ENCODE measurements at regions not wholly inside any gene's neighbourhood (a gene's known extent, or its start where the extent isn't known, plus 50 kb on each side); places are given as distances from the start of the nearest gene placed in this dataset.
A peak's percentile ranks its signal among the peaks of the same experiment; 100 is the strongest.

DNA sequence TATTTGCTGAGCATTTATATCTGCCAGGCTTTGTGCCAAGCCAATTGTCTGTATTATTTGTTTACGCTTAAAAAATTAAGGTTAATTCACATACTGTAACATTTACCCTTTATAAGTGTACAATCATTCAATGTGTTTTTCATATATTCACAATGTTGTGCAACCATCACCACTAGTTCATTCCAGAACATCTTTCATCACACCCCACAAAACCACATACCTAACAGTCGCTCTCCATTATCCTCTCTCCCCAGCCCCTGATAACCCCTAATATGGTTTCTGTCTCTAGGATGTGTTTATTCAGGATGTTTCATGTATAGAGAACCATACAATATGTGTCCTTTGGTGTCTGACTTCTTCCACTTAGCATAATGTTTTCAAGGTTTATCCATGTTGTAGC lies 234.1 kb downstream of the INSIG2 start:
- no peak for DNase-seq (ENCODE audit: low read depth in 2 of 2)

GRCh38 chr2:118321432-118322105 lies 233.3 kb downstream of the INSIG2 start:
- no peak for DNase-seq (ENCODE audit: low read depth in 2 of 2)

- no peak for DNase-seq (ENCODE audit: low read depth in 2 of 2)
These were observed 232.4 kb downstream of the INSIG2 start for GRCh38 chr2:118320658-118321057.

DNA sequence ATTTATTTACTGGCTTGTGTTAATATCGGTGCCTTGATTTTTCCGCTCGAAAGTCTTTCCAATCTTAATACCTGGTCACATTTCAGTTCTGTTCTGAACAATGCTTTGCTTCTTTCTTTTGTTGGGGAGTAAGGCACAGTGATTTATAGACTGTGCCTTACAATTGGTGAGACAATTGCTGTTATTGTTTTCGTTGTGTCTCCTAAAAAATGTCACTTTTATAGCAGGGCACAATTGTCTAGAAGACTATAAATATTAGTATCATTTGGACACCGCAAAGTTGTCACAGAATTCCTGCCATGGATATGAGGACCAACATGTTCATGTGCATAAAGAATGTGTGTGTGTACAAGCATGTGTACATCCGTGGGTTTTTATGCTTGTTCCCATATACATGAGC lies 231.9 kb downstream of the INSIG2 start:
- no peak for DNase-seq (ENCODE audit: low read depth in 2 of 2)

DNA sequence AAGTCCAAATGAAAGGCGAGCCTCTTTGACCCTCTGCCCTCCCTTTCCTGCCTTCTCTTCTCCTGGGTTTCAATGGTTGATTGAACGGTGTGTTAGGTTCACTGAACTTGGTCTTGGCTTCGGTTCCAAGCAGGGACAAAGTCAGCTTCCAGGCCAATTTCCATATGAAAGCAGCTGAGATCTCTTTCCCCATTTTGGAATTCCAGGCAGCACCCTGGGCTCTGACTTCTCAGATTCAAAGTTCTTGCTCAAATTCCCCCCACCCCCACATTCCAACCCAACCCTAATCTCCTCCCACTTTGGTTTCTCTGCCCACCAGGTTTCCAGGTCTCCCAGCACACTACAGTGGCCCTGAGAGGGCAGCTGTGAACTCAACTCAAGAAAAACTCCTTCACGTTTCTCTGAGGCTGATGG lies 231.0 kb downstream of the INSIG2 start:
- no peak for DNase-seq (ENCODE audit: low read depth in 2 of 2)

DNA sequence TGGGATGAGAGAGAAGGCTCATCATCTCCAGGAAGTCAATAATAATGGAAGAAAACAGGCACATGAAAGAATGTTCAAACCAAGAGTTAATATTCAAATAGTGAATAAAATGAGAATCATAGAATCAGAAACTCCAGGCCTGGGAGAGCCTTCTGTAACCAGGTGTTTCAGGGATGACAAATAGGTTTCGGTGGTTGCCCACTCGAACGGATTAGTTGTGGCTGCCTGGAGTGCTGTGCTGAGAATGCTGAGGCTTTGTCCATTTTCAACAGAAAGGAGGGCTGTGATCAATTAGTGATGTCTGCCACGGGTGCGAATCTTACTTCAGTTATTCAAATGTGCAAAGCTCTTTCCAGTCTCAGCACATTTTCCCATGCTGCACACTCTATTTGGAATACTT lies 227.3 kb downstream of the INSIG2 start:
- no peak for DNase-seq (ENCODE audit: low read depth in 2 of 2)

DNA sequence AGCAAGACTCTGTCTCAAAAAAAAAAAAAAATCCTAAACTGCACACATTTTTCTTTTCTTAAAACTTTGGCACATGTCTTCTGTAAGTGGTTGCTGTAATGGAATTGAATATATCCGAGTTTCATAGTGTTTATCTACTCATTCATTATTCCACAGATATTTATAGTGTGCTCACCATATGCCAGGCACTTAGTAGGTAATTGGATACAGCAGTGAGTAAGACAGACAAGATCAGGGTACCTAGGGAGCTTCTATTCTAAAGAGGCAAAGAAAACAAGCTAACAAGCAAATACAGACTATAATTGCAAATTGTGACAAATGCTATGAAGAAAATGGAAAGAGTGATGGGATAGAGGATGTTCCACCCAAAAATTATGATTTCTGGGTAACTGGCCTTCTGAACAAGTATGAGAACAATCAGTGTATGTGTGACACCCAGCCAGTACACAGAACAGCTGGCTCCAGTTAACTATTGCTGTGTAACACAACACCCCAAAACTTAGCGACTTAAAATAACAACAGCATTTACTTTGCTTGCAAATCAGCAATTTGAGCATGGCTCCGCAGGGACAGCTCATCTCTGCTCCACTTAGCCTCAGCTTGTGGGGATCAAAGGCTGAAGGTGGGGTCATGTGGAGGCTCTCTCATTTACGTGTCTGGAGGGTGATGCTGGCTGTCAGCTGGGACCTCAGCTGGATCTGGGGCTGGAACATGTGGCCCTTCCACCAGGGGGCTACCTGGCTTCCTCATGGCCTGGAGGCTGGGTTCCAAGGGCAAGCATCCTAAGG lies 224.9 kb downstream of the INSIG2 start:
- DNase-seq (ENCODE audit: low read depth in 2 of 2), result no peak

DNA sequence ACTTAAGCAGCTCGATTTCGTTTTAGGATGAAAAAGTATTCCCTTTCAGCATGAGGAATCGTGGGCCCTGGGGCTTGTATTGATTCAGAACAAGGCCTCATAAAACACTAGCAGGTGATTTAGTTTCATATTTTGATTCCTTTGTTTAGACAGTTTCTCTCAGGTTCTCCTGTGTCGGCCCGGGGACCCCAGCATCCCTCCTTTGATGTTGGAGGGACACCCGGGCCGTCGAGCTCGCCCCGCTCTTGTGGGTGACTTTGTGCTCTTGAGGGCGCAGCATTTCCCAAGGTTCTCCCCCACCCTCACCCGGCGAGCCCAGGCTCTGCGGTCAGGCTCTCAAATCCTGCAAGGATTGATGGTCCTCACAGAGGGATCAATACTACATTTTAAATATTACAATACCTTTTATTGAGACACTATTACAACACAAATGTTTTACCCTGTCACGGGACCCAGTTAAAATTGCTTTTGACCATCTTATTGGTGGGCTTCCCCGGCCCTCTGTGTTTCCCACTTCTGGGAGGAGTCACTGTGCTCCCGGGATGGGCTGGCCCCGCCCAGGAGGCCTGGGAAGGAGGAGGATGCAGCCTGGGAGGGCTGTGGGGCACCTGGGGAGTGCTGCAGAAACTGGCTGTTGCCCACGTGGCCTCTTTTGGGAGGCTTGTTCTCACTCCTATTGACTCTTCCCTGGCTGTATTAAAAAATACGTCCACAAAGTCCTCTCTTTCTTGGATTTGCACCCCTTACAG lies 222.6 kb downstream of the INSIG2 start:
- no peak for DNase-seq (ENCODE audit: low read depth in 2 of 2)

DNA sequence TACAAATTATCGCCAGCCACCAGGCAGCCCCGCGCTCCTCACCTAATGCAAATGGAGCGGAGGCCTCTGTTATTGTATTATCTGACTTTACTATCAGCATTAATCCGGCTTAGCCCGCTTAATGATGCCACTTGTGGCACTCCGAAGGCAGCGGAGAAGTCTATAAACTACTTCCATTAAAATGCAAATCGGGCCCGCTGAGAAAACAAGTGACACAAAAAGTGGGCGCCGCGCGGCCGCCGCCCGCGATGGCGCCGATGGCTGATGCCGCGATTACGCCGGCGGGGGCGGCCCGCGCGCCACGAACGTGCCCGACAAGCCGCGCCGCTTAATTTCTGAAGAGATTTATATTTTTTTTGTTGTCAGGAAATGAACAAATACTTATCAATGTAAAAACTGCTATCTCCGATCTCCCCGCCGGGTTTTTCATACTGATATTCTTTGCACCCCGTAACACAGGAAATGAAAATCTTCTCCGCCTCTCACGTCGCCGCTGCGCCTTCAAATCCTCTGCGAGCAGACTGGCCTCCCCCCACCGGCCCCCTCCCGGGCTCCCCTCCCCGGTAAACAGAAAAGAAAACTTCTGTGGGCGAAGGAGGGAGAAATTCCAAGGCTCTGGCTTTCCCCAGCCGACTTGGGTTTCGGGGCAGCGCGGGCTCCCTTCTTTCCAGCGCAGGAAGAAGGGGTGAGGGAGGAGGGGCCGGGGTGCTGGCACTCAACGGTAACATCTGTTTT lies 221.8 kb downstream of the INSIG2 start:
- peak; percentile 11 to 32 for DNase-seq (ENCODE audit: low read depth in 2 of 2)

DNA sequence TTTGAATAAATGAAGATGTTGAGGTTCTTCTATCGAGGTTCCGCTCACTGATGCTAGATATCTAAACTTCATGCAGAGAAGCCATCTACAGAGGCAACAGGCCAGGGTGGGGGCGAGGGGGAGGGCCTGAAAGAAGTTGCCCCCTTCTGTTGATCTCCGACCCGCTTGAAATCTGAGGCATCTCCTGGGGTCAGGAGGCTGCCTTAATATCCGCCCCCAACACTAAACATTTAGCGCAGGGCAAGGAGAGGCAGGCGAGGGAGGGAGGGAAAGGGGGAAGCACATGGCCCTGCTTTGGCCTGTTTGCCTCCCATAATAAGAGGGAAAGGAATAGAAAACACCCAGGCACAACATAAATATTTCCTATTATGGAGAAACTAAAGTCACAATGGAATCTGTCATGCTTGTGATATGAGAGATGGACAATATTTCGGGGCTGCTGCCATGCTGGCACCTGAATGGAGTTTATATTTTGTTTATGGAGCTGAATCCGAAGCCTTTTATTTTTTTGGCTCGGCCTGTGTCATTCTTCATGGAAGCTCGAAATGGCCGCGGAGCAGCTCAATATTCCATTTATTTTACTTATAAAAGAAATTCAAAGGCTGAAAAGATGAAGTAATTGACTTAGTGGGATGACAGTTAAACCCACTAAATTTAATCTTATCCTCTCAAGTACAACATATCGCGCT lies 221.1 kb downstream of the INSIG2 start:
- no peak for DNase-seq (ENCODE audit: low read depth in 2 of 2)

DNA sequence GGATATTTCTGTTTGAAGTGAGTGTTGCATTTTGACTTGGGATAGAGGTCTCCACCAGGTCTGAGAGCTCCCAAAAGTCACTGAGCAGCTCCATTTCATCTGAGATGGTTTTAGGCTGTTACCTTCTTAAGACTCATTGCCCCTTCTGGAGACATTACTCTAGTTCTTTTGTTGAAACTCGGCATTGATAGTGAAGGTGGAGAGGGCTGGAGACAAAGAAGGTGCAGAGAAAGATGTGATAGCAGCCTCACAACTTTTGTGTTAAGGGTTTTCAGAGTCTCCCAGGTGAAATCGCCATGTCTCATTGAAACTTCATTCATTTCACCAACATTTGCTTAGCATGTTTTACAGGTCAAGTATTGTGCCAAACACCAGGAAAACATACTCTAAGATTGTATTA lies 219.6 kb downstream of the INSIG2 start:
- no peak for DNase-seq (ENCODE audit: low read depth in 2 of 2)

DNA sequence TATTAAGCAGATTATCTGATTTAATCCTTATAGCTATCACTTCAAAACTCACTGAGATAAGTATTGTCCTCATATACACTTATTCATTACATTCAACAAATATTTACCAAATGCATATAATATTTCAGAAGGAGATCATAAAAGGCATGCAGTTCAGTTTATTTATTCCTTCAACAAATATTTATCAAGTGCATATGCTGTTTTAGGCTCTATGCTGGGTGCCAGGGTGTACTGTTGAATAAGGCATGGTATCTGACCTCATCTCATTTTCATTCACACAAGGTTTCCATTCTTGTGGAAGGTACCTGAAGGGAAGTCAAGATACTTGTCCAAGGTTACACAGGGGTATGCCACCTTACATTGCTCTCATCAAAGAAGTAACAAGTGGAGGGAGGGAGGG lies 213.0 kb downstream of the INSIG2 start:
- no peak for DNase-seq (ENCODE audit: low read depth in 2 of 2)

DNA sequence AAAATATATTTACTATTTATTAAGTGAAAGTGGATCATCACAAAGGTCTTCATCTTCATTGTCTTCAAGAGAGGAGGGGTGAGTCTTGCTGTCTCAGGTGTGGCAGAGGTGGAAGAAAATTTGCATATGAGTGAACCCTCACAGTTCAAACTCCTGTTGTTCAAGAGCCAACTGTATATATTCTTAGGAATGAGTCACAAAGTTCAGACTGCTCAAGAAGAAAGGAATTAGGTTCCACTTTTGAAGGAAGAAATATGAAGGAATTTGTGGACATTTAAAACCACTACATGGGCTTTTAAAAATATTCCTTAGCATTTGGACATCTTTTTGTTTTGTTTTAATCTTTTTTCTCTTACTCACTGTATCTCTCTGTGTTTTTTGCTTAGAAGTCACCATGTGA lies 212.6 kb downstream of the INSIG2 start:
- DNase-seq (ENCODE audit: low read depth in 2 of 2), result no peak

DNA sequence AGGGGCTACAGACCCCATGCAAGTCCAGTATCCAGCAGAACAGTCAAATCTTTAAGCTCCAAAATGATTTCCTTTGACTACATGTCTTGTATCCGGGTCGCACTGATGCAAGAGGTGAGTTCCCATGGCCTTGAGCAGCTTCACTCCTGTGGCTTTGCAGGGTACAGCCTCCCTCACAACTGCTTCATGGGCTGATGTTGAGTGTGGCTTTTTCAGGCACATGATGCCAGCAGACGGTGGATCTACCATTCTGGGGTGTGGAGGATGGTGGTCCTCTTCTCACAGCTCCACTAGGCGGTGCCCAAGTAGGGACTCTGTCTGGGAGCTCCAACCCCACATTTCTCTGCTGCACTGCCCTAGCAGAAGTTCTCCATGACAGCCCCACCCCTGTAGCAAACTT lies 208.4 kb downstream of the INSIG2 start:
- no peak for DNase-seq (ENCODE audit: low read depth in 2 of 2)

GRCh38 chr2:118295592-118296390 lies 207.5 kb downstream of the INSIG2 start:
- DNase-seq (ENCODE audit: low read depth in 2 of 2), result no peak

DNA sequence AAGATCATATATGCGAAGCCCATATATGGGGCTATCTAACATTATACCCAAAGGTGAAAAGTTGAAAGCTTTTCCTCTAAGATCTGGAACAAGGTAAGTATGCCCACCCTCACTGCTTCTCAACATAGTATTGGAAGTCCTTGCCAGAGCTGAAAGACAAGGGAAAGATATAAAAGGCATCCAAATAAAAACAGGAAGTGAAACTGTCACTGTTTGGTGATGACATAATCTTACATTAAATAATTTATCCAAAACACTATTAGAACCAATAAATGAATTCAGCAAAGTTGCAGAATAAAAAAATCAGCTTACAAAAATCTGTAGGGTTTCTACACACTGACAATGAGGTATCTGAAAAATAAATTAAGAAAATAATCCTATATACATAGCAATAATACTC lies 205.8 kb downstream of the INSIG2 start:
- DNase-seq (ENCODE audit: low read depth in 2 of 2), result no peak

DNA sequence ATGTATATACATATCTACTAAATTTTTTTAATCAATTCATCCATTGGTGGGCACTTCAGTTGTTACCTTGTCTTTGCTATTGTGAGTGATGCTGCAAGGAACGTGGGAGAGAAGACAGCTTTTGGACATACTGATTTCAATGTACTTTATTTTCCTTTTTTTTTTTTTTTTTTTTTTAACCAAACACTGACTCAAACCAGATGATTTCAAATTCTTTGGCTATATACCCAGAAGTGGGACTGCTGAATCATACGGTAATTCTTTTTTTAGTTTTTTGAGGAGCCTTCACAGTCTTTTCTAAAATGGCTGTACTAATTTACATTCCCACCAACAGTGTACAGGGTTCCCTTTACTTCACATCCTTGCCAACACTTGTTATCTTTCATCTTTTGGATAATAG lies 204.7 kb downstream of the INSIG2 start:
- DNase-seq (ENCODE audit: low read depth in 2 of 2), result no peak

- DNase-seq (ENCODE audit: low read depth in 2 of 2), result no peak
These were observed 203.1 kb downstream of the INSIG2 start for GRCh38 chr2:118291251-118291880.

GRCh38 chr2:118290411-118291250 lies 202.4 kb downstream of the INSIG2 start:
- no peak for DNase-seq (ENCODE audit: low read depth in 2 of 2)

Data from stimulated activated CD8-positive, alpha-beta memory T cell treated with anti-CD3 and anti-CD28 coated beads, Interleukin-7, amount 100 ng/mL, for 4 hours (primary cell).